HCT116 (cell line): ENCODE measurements at regions not wholly inside any gene's neighbourhood (a gene's known extent, or its start where the extent isn't known, plus 50 kb on each side); places are given as distances from the start of the nearest gene placed in this dataset.

Source experiments
- ATAC-seq: fragments of 200-7000 bp; cut with Tn5 transposase; 2 replicates; pipeline ENCODE4 v1.9.1; 2020; ENCODE audit warnings: mild to moderate bottlenecking, moderate library complexity
- BruUV-seq: library from RNA; stranded (reverse); fragments of 400-500 nt; replicated peaks from 2 replicates; lab custom pipeline; 2021; lab: Mats Ljungman, UMichigan
- CTCF ChIA-PET: fragments of 300-600 bp; sonication (Branson Sonifier 250); formaldehyde crosslinking; loops from one replicate; lab custom pipeline; 2021; ENCODE audit warnings: antibody characterized with exemption; lab: Charles Lee
- POLR2A ChIA-PET: fragments of 300-600, 350-600 bp; sonication (Branson Sonifier 250); formaldehyde crosslinking; loops from one replicate; lab custom pipeline; 2021; ENCODE audit warnings: antibody characterized with exemption; lab: Charles Lee
- RAD21 ChIA-PET, 2 experiments: fragments of 300-600 bp; sonication (Branson Sonifier 250); formaldehyde crosslinking; loops; one replicate each; lab custom pipeline; 2023; ENCODE audit warnings: low total read pairs in 2 of 2; ENCODE audit not compliant: uncharacterized antibody in 2 of 2, unreplicated experiment in 2 of 2, low non-redundant PET in 1 of 2; lab: Charles Lee
- DNase-seq: peaks from one replicate; pipeline ENCODE4 v3.0.0-alpha.2; 2010; ENCODE audit warnings: low read depth, low spot score
- H2AFZ ChIP-seq: fragments of 200-600 bp; shearing (Covaris generic), sonication (generic); 2 replicates; pipeline ENCODE4 v1.6.1; 2017; ENCODE audit warnings: low read depth, mixed run types, mixed read lengths, antibody characterized with exemption, low read length; ENCODE audit not compliant: poor library complexity, severe bottlenecking
- H3K27ac ChIP-seq: 2 replicates; pipeline ENCODE4 v1.5.1; 2012; ENCODE audit warnings: low read depth, low read length
- H3K27me3 ChIP-seq: fragments of 200-600 bp; sonication (generic); 2 replicates; pipeline ENCODE4 v1.6.1; 2016; ENCODE audit warnings: mixed run types, low read length, mixed read lengths; ENCODE audit not compliant: insufficient read depth
- H3K36me3 ChIP-seq, 2 experiments: fragments of 200-500 bp in 1 of 2; fragments of 200-600 bp in 1 of 2; sonication (Bioruptor generic) in 1 of 2; sonication (generic) in 1 of 2; 2 replicates each; pipeline versions ENCODE4 v1.5.1 to v1.6.1; 2014 to 2016; ENCODE audit warnings: low read length in 2 of 2, inconsistent platforms in 1 of 2, mixed read lengths in 1 of 2, mixed run types in 1 of 2; ENCODE audit not compliant: insufficient read depth in 2 of 2, control insufficient read depth in 1 of 2
- H3K4me1 ChIP-seq, 2 experiments: fragments of 200-600 bp in 1 of 2; sonication (generic) in 1 of 2; 2 replicates each; pipeline versions ENCODE4 v1.5.1 to v1.6.1; 2012 to 2017; ENCODE audit warnings: low read length in 2 of 2, inconsistent platforms in 1 of 2, mild to moderate bottlenecking in 1 of 2, mixed read lengths in 1 of 2, mixed run types in 1 of 2, moderate library complexity in 1 of 2; ENCODE audit not compliant: insufficient read depth in 2 of 2, control insufficient read depth in 1 of 2
- H3K4me2 ChIP-seq: fragments of 200-600 bp; sonication (generic); 2 replicates; pipeline ENCODE4 v1.6.1; 2017; ENCODE audit warnings: mixed run types, low read length, mixed read lengths
- H3K4me3 ChIP-seq, 2 experiments: fragments of 200-600 bp in 1 of 2; sonication (generic) in 1 of 2; replicated peaks in 1 of 2; 2 replicates each; pipeline ENCODE4 v1.5.1; 2011 to 2016; ENCODE audit warnings: low read length in 2 of 2, control low read depth in 1 of 2, low read depth in 1 of 2, mild to moderate bottlenecking in 1 of 2, mixed read lengths in 1 of 2, mixed run types in 1 of 2
- H3K79me2 ChIP-seq: fragments of 200-600 bp; sonication (generic); 2 replicates; pipeline ENCODE4 v1.6.1; 2017; ENCODE audit warnings: mild to moderate bottlenecking, mixed run types, low read length, moderate library complexity, mixed read lengths; ENCODE audit not compliant: insufficient read depth
- H3K9ac ChIP-seq: fragments of 200-600 bp; sonication (generic); 2 replicates; pipeline ENCODE4 v1.6.1; 2016; ENCODE audit warnings: low read length, mixed read lengths
- H3K9me2 ChIP-seq: fragments of 200-600 bp; sonication (generic), shearing (Covaris generic); 2 replicates; pipeline ENCODE4 v1.6.1; 2017; ENCODE audit warnings: mixed run types, mild to moderate bottlenecking, moderate library complexity; ENCODE audit not compliant: insufficient read depth
- H3K9me3 ChIP-seq, 2 experiments: fragments of 200-500 bp in 1 of 2; fragments of 200-600 bp in 1 of 2; sonication (Bioruptor generic) in 1 of 2; sonication (generic) in 1 of 2; 2 replicates each; pipeline ENCODE4 v1.6.1; 2014 to 2017; ENCODE audit warnings: low read length in 2 of 2, mixed read lengths in 2 of 2, inconsistent platforms in 1 of 2, low read depth in 1 of 2, mild to moderate bottlenecking in 1 of 2, mixed run types in 1 of 2, moderate library complexity in 1 of 2; ENCODE audit not compliant: control insufficient read depth in 1 of 2, insufficient read depth in 1 of 2
- H4K20me1 ChIP-seq: fragments of 200-600 bp; sonication (generic), shearing (Covaris generic); 2 replicates; pipeline ENCODE4 v1.6.1; 2017; ENCODE audit warnings: mixed run types, mild to moderate bottlenecking, moderate library complexity; ENCODE audit not compliant: insufficient read depth
- CBX3 ChIP-seq: IDR thresholded peaks from 2 replicates; pipeline ENCODE4 v1.6.1; 2012; ENCODE audit warnings: low read depth
- CEBPB ChIP-seq: IDR thresholded peaks from 2 replicates; pipeline ENCODE4 v1.6.1; 2012; ENCODE audit warnings: low read depth
- EGR1 ChIP-seq: IDR thresholded peaks from 2 replicates; pipeline ENCODE4 v1.6.1; 2012; ENCODE audit warnings: low read depth
- EZH2 ChIP-seq: fragments of 200-600 bp; sonication (generic); IDR thresholded peaks from 2 replicates; pipeline ENCODE4 v1.6.1; 2017; ENCODE audit warnings: antibody characterized with exemption, mixed run types
- EZH2phosphoT487 ChIP-seq: fragments of 200-600 bp; IDR thresholded peaks from 2 replicates; pipeline ENCODE4 v1.6.1; 2018; ENCODE audit warnings: antibody characterized with exemption, borderline replicate concordance
- JUND ChIP-seq: IDR thresholded peaks from 2 replicates; pipeline ENCODE4 v1.6.1; 2012
- POLR2AphosphoS5 ChIP-seq: IDR thresholded peaks from 2 replicates; pipeline ENCODE4 v1.6.1; 2011; ENCODE audit warnings: mild to moderate bottlenecking, low read depth, low read length, moderate library complexity
- RAD21 ChIP-seq: IDR thresholded peaks from 2 replicates; pipeline ENCODE4 v1.6.1; 2012; ENCODE audit warnings: low read depth, mild to moderate bottlenecking
- SP1 ChIP-seq: IDR thresholded peaks from 2 replicates; pipeline ENCODE4 v1.6.1; 2012; ENCODE audit warnings: low read depth
- TCF7L2 ChIP-seq: IDR thresholded peaks from 2 replicates; pipeline ENCODE4 v1.7.0; 2011; ENCODE audit warnings: borderline replicate concordance, inconsistent platforms; ENCODE audit not compliant: insufficient read depth, insufficient read length; ENCODE audit errors: extremely low read depth
- YY1 ChIP-seq: IDR thresholded peaks from 2 replicates; pipeline ENCODE4 v1.6.1; 2011; ENCODE audit warnings: low read length, low read depth, moderate library complexity, mild to moderate bottlenecking; ENCODE audit not compliant: insufficient replicate concordance; ENCODE audit errors: extremely low read depth
- ZFX ChIP-seq: fragments of 450-650 bp; IDR thresholded peaks from 2 replicates; pipeline ENCODE4 v1.6.1; 2017
- ZNF274 ChIP-seq: fragments of 200-500 bp; sonication (Bioruptor generic); IDR thresholded peaks from 2 replicates; pipeline ENCODE4 v1.6.1; 2014; ENCODE audit warnings: mild to moderate bottlenecking, low read depth, low read length, inconsistent platforms
- intact Hi-C: fragments of 100-400 bp; cut with micrococcal nuclease; formaldehyde crosslinking; loops from 2 replicates; pipeline ENCODE4 v1.10.0; 2022
- TF ChIP-seq, protein P1 (sequence below): IDR thresholded peaks from 2 replicates; pipeline ENCODE4 v1.6.1; 2012
- TF ChIP-seq, protein P2 (sequence below): IDR thresholded peaks from 2 replicates; pipeline ENCODE4 v1.6.1; 2012; ENCODE audit warnings: low read depth
- TF ChIP-seq, protein P3 (sequence below): IDR thresholded peaks from 2 replicates; pipeline ENCODE4 v1.6.1; 2011; ENCODE audit warnings: mild to moderate bottlenecking, low read length, moderate library complexity; ENCODE audit not compliant: insufficient replicate concordance; ENCODE audit errors: extremely low read depth

DNA sequence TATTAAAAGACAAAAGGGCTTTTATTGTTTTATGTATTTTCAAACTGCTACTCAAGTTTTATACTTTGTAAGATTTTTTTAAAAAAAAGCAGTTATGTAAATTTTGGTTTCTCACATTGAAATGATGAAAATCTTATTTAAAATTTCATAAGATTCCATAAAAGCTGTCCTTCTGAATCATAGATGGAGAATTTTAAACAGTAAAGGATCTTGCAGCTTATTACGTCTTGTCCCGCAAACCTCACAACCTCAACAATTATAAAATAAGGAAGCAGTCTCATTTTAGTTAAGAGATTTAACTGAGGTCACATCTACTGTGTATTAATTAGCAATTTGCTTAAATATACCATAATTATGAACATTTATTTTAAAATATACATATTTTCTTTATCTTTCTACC is 581.0 kb upstream of the SPRY2 start (continued):
- TF ChIP-seq, protein P1, sequence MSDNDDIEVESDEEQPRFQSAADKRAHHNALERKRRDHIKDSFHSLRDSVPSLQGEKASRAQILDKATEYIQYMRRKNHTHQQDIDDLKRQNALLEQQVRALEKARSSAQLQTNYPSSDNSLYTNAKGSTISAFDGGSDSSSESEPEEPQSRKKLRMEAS, result no peak

DNA sequence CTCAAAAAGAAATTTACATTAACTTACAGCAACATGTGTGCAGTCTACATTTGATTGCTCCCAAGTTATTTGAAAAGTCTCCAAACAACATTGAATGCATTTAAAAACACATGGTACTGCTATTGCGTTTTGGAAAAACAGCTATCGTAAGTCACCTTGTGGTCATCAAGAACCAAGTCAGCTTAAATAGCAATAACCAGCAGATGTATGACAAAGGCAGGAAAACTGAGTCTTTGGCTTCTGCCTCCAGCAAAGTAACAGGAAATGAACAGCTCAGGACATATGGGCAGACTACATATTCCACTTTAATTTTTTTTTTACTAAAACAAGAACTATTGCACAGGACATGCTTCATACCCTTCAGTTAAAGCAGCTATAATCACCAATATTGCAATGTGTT is 580.6 kb upstream of the SPRY2 start:
- H2AFZ ChIP-seq, result no peak overlapping the region
- H3K9me2 ChIP-seq, result no peaks in the 10 kb centered on the region
- intact Hi-C loops, result no loop called here
- H3K4me2 ChIP-seq, result no peak overlapping the region
- no peaks in the 10 kb centered on the region for H3K27me3 ChIP-seq
- H3K36me3 ChIP-seq, result no peaks in the 10 kb centered on the region
- BruUV-seq, result no TSS peak
- H4K20me1 ChIP-seq, result no peaks in the 10 kb centered on the region; the same call in 1 of the 2 replicates
- ChIA-PET CTCF (no interaction called here), POLR2A (no interaction called here), RAD21 (no interaction called here)
- H3K4me1 ChIP-seq, result no peaks in the 10 kb centered on the region
- DNase-seq (no peak), ATAC-seq (no peak)
- TF ChIP-seq RAD21, result no peak
- TF ChIP-seq EGR1, result no peak
- no peak for TF ChIP-seq YY1
- no peak for TF ChIP-seq POLR2AphosphoS5
- no peak for TF ChIP-seq TCF7L2
- no peak for TF ChIP-seq EZH2
- TF ChIP-seq, protein P2, sequence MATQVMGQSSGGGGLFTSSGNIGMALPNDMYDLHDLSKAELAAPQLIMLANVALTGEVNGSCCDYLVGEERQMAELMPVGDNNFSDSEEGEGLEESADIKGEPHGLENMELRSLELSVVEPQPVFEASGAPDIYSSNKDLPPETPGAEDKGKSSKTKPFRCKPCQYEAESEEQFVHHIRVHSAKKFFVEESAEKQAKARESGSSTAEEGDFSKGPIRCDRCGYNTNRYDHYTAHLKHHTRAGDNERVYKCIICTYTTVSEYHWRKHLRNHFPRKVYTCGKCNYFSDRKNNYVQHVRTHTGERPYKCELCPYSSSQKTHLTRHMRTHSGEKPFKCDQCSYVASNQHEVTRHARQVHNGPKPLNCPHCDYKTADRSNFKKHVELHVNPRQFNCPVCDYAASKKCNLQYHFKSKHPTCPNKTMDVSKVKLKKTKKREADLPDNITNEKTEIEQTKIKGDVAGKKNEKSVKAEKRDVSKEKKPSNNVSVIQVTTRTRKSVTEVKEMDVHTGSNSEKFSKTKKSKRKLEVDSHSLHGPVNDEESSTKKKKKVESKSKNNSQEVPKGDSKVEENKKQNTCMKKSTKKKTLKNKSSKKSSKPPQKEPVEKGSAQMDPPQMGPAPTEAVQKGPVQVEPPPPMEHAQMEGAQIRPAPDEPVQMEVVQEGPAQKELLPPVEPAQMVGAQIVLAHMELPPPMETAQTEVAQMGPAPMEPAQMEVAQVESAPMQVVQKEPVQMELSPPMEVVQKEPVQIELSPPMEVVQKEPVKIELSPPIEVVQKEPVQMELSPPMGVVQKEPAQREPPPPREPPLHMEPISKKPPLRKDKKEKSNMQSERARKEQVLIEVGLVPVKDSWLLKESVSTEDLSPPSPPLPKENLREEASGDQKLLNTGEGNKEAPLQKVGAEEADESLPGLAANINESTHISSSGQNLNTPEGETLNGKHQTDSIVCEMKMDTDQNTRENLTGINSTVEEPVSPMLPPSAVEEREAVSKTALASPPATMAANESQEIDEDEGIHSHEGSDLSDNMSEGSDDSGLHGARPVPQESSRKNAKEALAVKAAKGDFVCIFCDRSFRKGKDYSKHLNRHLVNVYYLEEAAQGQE, result no peak
- TF ChIP-seq JUND, result no peak
- TF ChIP-seq CEBPB, result no peak
- TF ChIP-seq ZNF274, result no peak
- TF ChIP-seq ZFX, result no peak
- TF ChIP-seq, protein P3, sequence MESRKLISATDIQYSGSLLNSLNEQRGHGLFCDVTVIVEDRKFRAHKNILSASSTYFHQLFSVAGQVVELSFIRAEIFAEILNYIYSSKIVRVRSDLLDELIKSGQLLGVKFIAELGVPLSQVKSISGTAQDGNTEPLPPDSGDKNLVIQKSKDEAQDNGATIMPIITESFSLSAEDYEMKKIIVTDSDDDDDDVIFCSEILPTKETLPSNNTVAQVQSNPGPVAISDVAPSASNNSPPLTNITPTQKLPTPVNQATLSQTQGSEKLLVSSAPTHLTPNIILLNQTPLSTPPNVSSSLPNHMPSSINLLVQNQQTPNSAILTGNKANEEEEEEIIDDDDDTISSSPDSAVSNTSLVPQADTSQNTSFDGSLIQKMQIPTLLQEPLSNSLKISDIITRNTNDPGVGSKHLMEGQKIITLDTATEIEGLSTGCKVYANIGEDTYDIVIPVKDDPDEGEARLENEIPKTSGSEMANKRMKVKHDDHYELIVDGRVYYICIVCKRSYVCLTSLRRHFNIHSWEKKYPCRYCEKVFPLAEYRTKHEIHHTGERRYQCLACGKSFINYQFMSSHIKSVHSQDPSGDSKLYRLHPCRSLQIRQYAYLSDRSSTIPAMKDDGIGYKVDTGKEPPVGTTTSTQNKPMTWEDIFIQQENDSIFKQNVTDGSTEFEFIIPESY, result no peak
- no peak for TF ChIP-seq EZH2phosphoT487
- no peak for TF ChIP-seq SP1
- no peak for TF ChIP-seq CBX3
- H3K9ac ChIP-seq, result no peak overlapping the region
- no peaks in the 10 kb centered on the region for H3K79me2 ChIP-seq
- no peak overlapping the region for H3K27ac ChIP-seq
- H3K9me3 ChIP-seq, result no peaks in the 10 kb centered on the region; a peak in 1 of 4 replicates
- no peak overlapping the region for H3K4me3 ChIP-seq
